IPS DF 19.7 (cell line): ENCODE measurements at regions not wholly inside any gene's neighbourhood (a gene's known extent, or its start where the extent isn't known, plus 50 kb on each side); places are given as distances from the start of the nearest gene placed in this dataset.
"Not testable (repeated sequence)": the region's sequence is repeated elsewhere in the genome, so short reads cannot be mapped to it uniquely, and the experiment has no call there.

Experiments used
- DNase-seq: peaks from one replicate; pipeline ENCODE4 v3.0.0-alpha.2; 2013; ENCODE audit warnings: low read depth, low spot score

DNA sequence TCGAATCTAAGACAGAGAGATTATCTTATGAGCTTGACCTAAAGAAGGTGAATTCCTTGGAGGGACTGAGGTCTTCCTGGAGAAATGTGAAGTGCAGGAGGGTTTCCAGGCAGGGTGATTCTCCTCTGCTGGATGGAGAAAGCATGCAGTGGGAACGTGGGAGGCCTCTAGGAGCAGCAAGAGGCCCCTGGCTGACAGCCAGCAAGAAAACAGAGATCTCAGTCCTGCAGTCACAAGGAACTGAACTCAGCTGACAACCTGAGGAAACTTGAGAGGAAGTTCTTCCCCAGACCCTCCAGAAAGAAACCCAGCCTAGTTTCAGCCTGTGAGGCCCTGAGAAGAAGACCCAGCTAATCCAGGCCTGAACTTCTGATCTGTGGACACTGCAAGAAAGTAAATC lies 345.9 kb downstream of the FAM72C start:
- no peak for DNase-seq

DNA sequence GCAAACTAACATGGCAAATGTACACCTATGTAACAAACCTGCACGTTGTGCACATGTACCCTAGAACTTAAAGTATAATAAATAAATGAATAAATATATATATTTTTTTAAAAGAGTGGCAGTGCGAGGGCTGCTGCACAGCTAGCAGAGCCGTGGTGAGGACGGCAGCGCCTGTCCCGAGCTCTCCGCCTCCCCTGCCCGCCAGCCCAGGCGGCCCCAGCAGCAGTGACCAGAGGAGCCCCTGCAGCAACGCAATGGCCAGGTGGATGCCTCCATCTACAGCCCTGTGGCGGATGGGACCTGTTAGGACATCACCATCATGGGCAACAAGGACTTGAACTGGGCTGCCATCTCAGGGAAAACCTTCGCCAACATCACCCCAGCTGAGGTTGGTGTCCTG lies 351.9 kb downstream of the FAM72C start:
- no peak for DNase-seq

DNA sequence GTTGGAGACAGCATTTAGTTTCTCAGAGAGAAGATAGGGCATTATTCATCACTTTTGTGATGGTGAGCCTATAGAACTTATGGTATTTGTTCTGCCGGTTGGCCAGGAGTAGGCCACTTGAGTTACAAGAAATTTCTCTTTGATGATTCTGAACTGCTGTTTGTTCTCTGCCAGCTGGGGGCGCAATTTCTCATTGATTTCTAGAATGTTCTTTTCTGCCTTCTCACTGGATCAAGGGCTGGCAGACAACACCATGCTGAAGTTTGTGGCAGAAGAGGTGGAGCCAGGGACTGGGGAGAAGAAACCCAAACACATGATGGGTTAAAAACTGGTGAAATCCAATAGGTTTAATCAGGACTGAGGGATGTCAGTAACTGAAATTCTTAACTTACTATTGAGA lies 360.6 kb downstream of the FAM72C start:
- peak; percentile 35 for DNase-seq

DNA sequence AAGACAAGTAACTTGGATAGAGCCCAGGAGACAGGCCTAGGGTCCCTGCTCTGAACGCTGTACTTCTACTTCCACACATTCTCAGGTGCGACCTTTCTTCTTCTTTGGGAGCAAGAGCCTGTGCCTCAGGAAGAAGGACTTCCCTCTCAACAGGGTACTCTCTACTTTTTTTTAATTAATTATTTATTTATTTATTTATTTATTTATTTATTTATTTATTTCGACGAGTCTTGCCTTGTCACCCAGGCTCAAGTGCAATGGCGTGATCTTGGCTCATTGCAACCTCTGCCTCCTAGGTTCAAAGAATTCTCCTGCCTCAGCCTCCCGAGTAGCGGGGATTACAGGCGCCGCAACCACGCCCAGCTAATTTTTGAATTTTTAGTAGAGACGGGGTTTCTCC lies 361.6 kb downstream of the FAM72C start:
- no peak for DNase-seq

DNA sequence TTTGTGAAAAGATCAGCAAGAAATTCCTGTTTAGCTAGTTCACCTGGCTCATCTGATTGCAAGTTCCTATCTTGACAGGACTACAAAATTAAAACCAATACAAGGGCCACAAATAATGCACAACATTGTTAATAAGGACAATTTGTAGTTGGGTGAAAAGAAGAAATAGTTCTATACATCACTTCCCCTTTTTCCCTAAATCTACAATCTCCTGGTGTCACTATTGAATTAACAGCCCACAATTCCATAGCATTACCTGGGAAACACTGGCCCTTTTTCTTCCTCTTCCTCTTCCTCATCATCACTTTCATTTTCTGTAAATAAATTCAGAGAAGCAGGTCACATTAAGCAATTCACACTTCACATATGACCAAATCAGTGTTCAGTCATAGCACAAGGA lies 366.9 kb downstream of the FAM72C start:
- no peak for DNase-seq

DNA sequence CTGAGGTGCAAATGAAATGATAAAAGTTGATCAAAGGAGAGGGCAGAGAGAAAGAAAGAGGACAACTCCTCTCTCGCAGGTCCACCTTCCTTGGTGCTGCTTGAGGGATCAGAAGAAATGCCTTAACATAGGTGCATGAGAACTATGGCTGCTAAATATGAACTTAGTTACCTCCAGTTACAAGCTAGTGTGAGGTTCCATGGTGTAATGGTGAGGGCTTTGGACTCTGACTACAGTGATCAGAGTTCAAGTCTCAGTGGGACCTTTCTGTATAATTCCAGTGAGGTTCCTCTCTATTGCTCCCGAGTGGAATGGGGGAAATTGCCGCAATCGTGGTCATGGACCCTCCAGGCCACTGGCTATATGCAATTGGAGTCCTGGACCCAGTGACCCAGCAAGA lies 387.3 kb downstream of the FAM72C start:
- DNase-seq = no peak

DNA sequence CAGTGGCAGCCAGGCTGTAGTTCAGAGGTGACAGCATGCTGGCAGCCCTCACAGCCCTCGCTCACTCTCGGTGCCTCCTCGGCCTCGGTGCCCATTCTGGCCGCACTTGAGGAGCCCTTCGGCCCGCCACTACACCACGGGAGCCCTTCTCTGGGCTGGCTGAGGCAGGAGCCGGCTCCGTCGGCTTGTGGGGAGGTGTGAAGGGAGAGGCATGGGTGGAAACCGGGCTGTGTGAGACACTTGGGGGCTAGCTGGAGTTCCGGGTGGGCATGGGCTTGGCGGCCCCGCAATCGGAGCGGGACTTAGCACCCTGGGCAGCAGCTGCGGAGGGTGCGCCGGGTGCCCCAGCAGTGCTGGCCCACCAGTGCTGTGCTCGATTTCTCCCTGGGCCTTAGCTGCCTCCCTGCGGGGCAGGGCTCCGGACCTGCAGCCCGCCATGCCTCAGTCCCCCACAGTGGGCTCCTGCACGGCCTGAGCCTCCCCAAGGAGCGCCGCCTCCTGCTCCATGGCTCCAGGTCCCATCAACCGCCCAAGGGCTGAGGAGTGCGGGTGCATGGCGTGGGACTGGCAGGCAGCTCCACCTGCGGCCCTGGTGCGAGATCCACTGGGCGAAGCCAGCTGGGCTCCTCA lies 396.8 kb downstream of the FAM72C start:
- no peak for DNase-seq

DNA sequence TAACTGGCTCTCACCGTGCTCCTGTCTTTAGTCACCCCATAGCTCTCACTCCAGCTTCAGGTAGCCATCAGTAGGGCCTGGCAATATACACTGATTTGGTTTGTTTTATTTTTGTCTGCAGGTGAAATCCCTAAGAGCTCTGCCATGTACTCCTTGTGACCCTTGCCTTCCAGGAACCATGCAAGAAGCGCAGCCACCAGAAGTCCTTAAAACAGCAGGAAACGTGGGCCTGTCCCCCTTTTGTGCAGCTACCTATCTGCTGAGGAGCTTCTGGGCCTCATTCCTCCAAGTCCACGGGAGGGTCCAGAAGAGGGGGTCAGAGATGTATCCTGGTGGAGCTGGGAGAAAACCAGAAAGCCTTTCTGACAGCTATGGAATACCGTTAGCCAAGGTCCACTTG lies 399.1 kb downstream of the FAM72C start:
- not testable (repeated sequence) for DNase-seq

DNA sequence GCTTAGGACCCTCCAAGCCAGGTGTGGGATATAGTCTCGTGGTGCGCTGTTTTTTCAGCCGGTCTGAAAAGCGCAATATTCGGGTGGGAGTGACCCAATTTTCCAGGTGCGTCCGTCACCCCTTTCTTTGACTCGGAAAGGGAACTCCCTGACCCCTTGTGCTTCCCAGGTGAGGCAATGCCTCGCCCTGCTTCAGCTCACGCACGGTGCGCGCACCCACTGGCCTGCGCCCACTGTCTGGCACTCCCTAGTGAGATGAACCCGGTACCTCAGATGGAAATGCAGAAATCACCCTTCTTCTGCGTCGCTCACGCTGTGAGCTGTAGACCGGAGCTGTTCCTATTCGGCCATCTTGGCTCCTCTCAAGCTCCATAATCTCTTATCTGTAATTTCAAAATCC lies 408.0 kb downstream of the FAM72C start:
- DNase-seq = not testable (repeated sequence)

DNA sequence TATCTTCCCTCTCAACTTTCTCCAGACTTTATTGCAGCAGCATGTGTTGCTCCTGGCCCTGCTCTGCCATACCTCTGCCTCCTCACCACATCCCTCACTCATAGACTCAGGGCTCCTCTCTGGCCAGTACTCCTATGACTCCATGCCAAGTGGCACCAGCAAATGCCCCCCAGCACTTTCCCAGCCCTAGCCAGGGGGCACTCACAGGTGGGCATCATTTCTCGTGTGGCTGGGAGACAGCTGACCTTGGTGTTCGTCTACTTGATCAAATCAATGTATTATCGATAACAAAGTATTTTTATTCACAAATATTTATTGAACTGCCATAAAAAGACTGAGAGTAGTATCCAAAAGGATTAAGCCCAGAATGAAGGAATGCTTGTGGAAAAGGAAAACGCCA lies 418.2 kb downstream of the FAM72C start:
- DNase-seq = no peak

DNA sequence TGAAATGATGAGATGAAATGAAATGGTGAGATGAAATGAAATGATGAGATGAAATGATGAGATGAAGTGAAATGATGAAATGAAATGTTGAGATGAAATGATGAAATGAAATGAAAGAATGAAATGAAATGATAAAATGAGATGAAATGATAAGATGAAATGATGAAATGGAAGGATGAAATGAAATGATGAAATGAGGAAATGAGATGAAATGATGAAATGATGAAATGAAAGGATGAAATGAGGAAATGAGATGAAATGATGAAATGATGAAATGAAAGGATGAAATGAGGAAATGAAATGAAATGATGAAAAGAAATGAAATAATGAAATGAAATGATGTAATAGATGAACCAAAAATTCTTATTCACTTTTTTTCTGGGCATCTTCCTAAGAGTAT lies 467.1 kb downstream of the FAM72C start:
- DNase-seq = not testable (repeated sequence)

DNA sequence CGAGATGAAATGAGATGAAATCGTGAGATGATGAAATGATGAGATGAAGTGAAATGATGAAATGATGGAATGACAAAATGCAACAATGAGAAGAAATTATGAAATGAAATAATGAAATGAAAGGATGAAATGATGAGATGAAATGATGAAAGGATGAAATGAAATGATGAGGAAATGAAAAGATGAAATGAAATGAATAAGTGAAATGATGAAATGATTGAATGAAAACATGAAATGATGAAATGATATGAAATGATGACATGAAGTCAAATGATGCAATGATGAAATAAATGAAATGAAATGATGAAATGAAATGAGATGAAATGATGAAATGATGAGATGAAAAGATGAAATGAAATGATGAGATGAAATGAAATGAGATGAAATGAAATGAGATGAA lies 467.7 kb downstream of the FAM72C start:
- not testable (repeated sequence) for DNase-seq

DNA sequence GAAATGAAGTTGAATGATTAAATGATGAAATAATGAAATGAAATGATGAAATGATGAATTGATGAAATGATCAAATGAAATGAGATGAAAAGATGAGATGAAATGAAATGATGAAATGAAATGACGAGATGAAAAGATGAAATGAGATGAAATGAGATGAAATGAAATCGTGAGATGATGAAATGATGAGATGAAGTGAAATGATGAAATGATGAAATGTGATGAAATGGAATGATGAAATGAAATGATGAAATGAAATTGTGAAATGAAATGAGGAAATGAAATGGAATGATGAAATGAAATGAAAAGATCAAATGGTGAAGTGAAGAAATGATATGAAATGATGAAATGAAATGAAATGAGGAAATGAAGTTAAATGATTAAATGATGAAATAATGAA lies 468.7 kb downstream of the FAM72C start:
- not testable (repeated sequence) for DNase-seq

DNA sequence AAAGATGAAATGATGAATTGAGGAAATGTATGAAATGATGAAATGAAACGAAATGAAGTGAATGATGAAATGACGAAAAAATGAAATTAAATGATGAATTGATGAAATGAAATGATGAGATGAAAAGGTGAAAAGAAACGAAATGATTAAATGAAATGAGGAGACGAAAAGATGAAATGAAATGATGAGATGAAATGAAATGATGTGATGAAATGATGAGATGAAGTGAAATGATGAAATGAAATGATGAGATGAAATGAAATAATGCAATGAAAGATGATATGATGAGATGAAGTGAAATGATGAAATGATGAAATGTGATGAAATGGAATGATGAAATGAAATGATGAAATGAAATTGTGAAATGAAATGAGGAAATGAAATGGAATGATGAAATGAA lies 469.7 kb downstream of the FAM72C start:
- DNase-seq = not testable (repeated sequence)

DNA sequence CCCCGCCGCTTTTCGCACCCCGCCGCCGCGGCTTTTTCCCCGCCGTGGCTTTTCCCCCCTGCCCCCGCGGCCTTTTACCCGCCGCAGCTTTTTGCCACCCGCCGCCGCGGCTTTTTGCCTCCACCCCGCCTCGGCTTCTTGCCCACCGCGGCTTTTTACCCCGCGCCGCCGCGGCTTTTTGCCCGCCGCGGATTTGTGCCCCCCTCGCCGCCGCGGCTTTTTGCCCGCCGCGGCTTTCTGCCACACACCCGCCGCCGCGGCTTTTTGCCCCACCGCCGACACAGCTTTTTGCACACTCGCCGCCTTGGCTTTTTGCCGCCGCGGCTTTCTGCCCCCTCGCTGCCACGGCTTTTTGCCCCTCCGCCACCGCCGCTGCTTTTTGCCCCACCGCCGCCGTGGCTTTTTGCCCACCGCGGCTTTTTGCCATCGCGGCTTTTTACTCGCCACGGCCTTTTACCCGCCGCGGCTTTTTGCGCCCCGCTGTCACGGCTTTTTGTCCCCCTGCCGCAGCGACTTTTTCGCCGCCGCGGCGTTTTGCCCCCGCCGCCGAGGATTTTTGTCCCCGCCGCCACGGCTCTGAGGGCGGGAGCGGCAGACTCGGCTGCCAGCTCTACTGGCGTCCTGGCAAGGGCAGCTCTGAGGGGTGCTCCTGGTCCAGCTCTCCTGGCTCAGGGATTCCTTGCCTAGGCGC lies 473.6 kb downstream of the FAM72C start:
- not testable (repeated sequence) for DNase-seq

DNA sequence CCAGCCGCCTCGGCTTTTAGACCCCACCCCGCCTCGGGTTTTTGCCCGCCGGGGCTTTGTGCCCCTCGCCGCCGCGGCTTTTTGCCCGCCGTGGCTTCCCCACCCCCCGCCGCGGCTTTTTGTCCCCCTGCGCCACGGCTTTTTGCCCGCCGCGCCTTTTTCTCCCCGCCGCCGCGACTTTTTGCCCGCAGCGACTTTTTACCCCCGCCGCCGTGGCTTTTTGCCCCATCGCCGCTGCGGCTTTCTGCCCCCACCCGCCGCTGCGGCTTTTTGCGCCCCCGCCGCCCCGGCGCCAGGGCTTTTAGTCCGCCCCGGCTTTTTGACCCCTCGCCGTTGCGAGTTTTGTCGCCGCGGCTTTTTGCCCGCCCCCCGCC lies 474.4 kb downstream of the FAM72C start:
- no peak for DNase-seq

DNA sequence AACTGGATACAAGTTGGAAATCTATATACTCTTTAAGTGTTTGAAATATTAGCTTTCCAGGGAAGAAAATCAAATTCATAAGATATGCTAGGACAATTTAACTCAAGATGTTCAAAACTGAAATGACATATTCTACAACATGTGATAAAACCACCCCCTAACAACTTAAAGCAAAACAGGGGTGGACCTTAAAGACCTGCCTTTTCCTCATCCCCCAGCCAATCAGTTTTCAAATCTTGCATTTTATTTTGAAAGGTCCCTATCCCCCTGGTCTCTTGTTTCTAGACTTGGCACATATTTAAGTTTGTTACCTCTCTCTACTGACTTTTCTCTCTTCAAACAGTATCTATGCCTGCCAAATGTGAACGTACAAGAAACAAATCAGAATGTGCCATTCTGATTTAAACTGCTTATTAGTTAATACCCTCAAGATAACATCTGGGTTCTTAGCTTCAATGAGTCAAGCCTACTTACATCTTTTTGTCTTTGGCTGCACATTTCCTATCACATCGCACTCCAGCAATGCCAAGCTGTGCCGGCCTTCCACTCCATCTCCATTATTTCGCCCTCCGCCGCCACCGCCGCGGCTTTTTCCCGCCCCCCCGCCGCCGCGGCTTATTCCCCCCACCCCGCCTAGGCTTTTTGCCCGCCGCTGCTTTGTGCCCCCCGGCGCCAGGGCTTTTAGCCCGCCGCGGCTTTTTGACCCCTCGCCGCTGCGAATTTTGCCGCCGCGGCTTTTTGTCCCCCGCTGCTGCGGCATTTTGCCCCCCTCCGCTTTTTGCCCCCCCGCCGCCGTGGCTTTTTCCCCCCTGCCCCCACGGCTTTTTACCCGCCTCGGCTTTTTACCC lies 475.0 kb downstream of the FAM72C start:
- not testable (repeated sequence) for DNase-seq
